Esophagus muscularis mucosa (tissue), 3 donors: ENCODE measurements at regions not wholly inside any gene's neighbourhood (a gene's known extent, or its start where the extent isn't known, plus 50 kb on each side); places are given as distances from the start of the nearest gene placed in this dataset.

Source experiments
- POLR2A ChIP-seq: fragments of 450-650 bp; IDR thresholded peaks from one replicate; pipeline ENCODE4 v1.6.1; 2017; ENCODE audit warnings: antibody characterized with exemption, moderate library complexity, mild to moderate bottlenecking, low read depth
- POLR2AphosphoS5 ChIP-seq, 2 donors: sonication (generic); formaldehyde crosslinking; IDR thresholded peaks; one replicate each; pipeline ENCODE4 v1.6.1; 2017; ENCODE audit warnings: antibody characterized with exemption in 2 of 2
- TF ChIP-seq, protein P1 (sequence below), 3 experiments: fragments of 200-600 bp in 2 of 3; fragments of 450-650 bp in 1 of 3; sonication (generic) in 2 of 3; IDR thresholded peaks; one replicate each; pipeline ENCODE4 v1.5.1; 2017 to 2019; ENCODE audit warnings: antibody characterized with exemption in 3 of 3, mild to moderate bottlenecking in 2 of 3, moderate library complexity in 1 of 3

DNA sequence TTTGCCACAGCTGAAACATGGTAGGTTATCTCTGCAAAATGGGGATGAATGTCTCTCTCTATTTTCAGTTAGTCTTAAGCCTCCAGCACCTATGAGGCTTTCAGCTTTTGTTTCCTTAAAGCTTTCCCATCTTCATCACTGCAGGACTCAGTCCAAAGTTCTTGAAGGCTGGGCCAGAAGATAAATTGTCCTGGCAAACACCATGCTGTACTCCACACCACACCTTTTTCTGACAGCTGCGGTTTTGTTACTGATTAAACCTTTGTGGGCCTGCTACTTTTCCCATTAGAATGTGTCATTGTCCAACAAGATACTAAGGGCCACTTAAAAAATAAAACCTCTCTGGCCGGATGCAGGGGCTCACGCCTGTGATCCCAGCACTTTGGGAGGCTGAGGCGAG is 87.2 kb upstream of the A1CF start:
- TF ChIP-seq POLR2AphosphoS5 (IDR thresholded peaks at IDR 0.05): no peak
- TF ChIP-seq POLR2A: no peak
- TF ChIP-seq, protein P1, sequence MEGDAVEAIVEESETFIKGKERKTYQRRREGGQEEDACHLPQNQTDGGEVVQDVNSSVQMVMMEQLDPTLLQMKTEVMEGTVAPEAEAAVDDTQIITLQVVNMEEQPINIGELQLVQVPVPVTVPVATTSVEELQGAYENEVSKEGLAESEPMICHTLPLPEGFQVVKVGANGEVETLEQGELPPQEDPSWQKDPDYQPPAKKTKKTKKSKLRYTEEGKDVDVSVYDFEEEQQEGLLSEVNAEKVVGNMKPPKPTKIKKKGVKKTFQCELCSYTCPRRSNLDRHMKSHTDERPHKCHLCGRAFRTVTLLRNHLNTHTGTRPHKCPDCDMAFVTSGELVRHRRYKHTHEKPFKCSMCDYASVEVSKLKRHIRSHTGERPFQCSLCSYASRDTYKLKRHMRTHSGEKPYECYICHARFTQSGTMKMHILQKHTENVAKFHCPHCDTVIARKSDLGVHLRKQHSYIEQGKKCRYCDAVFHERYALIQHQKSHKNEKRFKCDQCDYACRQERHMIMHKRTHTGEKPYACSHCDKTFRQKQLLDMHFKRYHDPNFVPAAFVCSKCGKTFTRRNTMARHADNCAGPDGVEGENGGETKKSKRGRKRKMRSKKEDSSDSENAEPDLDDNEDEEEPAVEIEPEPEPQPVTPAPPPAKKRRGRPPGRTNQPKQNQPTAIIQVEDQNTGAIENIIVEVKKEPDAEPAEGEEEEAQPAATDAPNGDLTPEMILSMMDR (IDR thresholded peaks at IDR 0.05): no peak
